Loucy (cell line): ENCODE measurements at regions not wholly inside any gene's neighbourhood (a gene's known extent, or its start where the extent isn't known, plus 50 kb on each side); places are given as distances from the start of the nearest gene placed in this dataset.

Experiments used
- EZH2phosphoT487 ChIP-seq: fragments of 200-600 bp; IDR thresholded peaks from 2 replicates; pipeline ENCODE4 v1.6.1; 2018; ENCODE audit warnings: antibody characterized with exemption, mild to moderate bottlenecking, moderate library complexity, borderline replicate concordance
- TF ChIP-seq, protein P1 (sequence below): fragments of 200-600 bp; sonication (generic); conservative IDR thresholded peaks from 2 replicates; pipeline ENCODE4 v1.5.1; 2014; ENCODE audit warnings: mild to moderate bottlenecking, antibody characterized with exemption, low read length

DNA sequence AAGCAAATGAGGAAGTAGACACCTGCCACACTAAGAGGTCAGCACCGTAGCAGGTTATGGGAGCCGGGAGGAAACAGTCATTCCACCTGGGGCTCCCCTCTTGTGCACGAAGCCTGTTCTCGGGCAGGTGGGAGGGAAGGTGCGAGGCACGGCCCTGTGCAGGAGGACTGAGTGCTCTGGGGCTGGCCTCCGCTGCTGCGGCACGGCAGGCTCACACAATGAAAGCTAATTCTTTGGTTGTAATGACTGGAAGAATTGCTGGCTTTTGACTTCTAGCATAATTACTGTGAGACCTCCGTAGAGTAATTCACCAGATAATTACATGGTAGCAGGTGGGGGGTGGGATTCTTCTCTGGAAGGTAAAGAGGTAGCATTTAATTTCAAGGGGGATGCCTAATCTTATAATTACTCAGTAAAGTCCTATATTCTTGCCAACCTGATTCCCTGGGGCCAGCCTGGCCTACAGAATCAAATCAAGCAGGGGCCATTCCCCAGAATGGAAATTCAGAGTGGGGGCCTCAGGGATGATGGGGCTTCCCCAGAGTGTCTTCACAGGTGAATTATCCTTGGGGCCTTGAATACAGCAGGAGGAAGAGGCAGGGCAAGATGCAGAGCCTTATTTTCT lies 129.1 kb downstream of the TPRA1 start:
- TF ChIP-seq, protein P1, sequence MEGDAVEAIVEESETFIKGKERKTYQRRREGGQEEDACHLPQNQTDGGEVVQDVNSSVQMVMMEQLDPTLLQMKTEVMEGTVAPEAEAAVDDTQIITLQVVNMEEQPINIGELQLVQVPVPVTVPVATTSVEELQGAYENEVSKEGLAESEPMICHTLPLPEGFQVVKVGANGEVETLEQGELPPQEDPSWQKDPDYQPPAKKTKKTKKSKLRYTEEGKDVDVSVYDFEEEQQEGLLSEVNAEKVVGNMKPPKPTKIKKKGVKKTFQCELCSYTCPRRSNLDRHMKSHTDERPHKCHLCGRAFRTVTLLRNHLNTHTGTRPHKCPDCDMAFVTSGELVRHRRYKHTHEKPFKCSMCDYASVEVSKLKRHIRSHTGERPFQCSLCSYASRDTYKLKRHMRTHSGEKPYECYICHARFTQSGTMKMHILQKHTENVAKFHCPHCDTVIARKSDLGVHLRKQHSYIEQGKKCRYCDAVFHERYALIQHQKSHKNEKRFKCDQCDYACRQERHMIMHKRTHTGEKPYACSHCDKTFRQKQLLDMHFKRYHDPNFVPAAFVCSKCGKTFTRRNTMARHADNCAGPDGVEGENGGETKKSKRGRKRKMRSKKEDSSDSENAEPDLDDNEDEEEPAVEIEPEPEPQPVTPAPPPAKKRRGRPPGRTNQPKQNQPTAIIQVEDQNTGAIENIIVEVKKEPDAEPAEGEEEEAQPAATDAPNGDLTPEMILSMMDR: no peak
- no peak for TF ChIP-seq EZH2phosphoT487
